ENCODE measurements at regions not wholly inside any gene's neighbourhood (a gene's known extent, or its start where the extent isn't known, plus 50 kb on each side); places are given as distances from the start of the nearest gene placed in this dataset.

DNA sequence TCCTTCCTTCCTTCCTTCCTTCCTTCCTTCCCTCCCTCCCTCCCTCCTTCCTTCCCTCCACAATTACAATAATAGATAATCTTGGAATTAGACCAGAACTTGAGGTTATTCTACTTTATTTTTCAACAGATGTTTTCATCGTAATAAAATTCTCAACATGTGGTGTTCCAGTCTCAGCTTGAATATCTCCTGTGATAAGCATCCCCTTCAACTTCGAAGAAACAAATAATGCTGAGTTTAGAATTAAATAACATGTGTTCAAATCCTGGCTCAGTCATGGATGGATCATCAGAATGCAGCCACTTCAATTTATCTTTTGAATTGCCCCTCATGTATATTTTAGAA is 91.4 kb upstream of the PAPPA start:
- Histone ChIP-seq H3K27ac (ENCODE audit: control insufficient read depth, insufficient read depth, low read length) (no peak overlapping the region), H3K4me2 (ENCODE audit: control insufficient read depth, extremely low read depth, insufficient read depth, low read depth, low read length) (no peak overlapping the region), H3K9me1 (ENCODE audit: control insufficient read depth, extremely low read depth, insufficient read depth, low read length) (no peaks in the 10 kb centered on the region), H3K27me3 (ENCODE audit: control insufficient read depth, extremely low read depth, insufficient read depth, low read length) (no peaks in the 10 kb centered on the region), H3K4me3 (ENCODE audit: control insufficient read depth in 2 of 3, extremely low read depth in 1 of 3, insufficient read depth in 2 of 3, low read depth in 1 of 3, low read length in 3 of 3) (no peak overlapping the region), H3K4me1 (ENCODE audit: control insufficient read depth, extremely low read depth, insufficient read depth, low read length) (no peaks in the 10 kb centered on the region), H3K36me3 (ENCODE audit: control insufficient read depth in 2 of 2, extremely low read depth in 1 of 2, insufficient read depth in 2 of 2, low read length in 2 of 2) (no peaks in the 10 kb centered on the region), H3K79me2 (ENCODE audit: control insufficient read depth, insufficient read depth, low read length) (no peaks in the 10 kb centered on the region), H3K9ac (ENCODE audit: control insufficient read depth, extremely low read depth, insufficient read depth, low read length) (no peak overlapping the region), H4K20me1 (ENCODE audit: control insufficient read depth, extremely low read depth, insufficient read depth, low read length) (no peaks in the 10 kb centered on the region), H3K9me3 (ENCODE audit: control insufficient read depth, low read depth, low read length) (no peaks in the 10 kb centered on the region), H2AFZ (ENCODE audit: control insufficient read depth, low read length) (no peak overlapping the region)
- DNase-seq (ENCODE audit: low read depth, low spot score), result no peak
- no peak for FAIRE-seq
- TF ChIP-seq EZH2 (IDR thresholded peaks at IDR 0.05; ENCODE audit: low read length), result no peak
- TF ChIP-seq, protein P1, sequence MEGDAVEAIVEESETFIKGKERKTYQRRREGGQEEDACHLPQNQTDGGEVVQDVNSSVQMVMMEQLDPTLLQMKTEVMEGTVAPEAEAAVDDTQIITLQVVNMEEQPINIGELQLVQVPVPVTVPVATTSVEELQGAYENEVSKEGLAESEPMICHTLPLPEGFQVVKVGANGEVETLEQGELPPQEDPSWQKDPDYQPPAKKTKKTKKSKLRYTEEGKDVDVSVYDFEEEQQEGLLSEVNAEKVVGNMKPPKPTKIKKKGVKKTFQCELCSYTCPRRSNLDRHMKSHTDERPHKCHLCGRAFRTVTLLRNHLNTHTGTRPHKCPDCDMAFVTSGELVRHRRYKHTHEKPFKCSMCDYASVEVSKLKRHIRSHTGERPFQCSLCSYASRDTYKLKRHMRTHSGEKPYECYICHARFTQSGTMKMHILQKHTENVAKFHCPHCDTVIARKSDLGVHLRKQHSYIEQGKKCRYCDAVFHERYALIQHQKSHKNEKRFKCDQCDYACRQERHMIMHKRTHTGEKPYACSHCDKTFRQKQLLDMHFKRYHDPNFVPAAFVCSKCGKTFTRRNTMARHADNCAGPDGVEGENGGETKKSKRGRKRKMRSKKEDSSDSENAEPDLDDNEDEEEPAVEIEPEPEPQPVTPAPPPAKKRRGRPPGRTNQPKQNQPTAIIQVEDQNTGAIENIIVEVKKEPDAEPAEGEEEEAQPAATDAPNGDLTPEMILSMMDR (optimal IDR thresholded peaks at IDR 0.05 in 1 of 3, IDR thresholded peaks at IDR 0.05 in 1 of 3, conservative IDR thresholded peaks at IDR 0.05 in 1 of 3; ENCODE audit: extremely low read depth in 1 of 3, insufficient read depth in 2 of 3, low read length in 3 of 3), result no peak
- dilution Hi-C loops (cut with MboI; ENCODE audit: extremely low pct_ligation_motif_present, low sequenced_read_pairs), result no loop called here

DNA sequence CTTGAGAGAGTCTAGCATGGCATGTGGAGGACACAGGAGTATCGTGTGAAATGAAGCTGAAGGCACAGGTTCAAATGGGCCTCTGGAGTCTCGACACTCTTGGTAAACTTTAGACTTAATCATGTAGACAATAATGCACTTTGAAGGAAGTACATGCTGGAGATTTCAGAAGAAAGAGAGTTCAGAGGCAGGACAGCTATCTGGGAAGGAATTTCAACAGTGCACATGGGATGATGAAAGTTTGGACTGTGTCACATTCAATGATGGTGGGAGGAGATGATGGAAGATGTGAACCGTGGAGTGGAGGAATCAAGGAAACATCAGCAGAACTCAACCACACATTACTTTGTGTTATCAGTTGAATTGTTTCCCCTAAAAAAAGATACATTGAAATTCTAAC is 88.6 kb upstream of the PAPPA start:
- dilution Hi-C loops (cut with MboI; ENCODE audit: extremely low pct_ligation_motif_present, low sequenced_read_pairs), result no loop called here
- no peaks in the 10 kb centered on the region for H3K36me3 ChIP-seq (ENCODE audit: control insufficient read depth in 2 of 2, extremely low read depth in 1 of 2, insufficient read depth in 2 of 2, low read length in 2 of 2)
- TF ChIP-seq EZH2 (IDR thresholded peaks at IDR 0.05; ENCODE audit: low read length), result no peak
- TF ChIP-seq, protein P1 (optimal IDR thresholded peaks at IDR 0.05 in 1 of 3, IDR thresholded peaks at IDR 0.05 in 1 of 3, conservative IDR thresholded peaks at IDR 0.05 in 1 of 3; ENCODE audit: extremely low read depth in 1 of 3, insufficient read depth in 2 of 3, low read length in 3 of 3), result no peak

More for the DNA sequence above, 88.6 kb upstream of the PAPPA start:
- DNase-seq (ENCODE audit: low read depth, low spot score) (no peak), FAIRE-seq (no peak)
- Histone ChIP-seq H4K20me1 (ENCODE audit: control insufficient read depth, extremely low read depth, insufficient read depth, low read length) (no peaks in the 10 kb centered on the region), H3K9ac (ENCODE audit: control insufficient read depth, extremely low read depth, insufficient read depth, low read length) (no peak overlapping the region), H3K9me3 (ENCODE audit: control insufficient read depth, low read depth, low read length) (no peaks in the 10 kb centered on the region), H2AFZ (ENCODE audit: control insufficient read depth, low read length) (no peak overlapping the region), H3K9me1 (ENCODE audit: control insufficient read depth, extremely low read depth, insufficient read depth, low read length) (no peaks in the 10 kb centered on the region), H3K4me1 (ENCODE audit: control insufficient read depth, extremely low read depth, insufficient read depth, low read length) (no peaks in the 10 kb centered on the region), H3K79me2 (ENCODE audit: control insufficient read depth, insufficient read depth, low read length) (no peaks in the 10 kb centered on the region), H3K4me3 (ENCODE audit: control insufficient read depth in 2 of 3, extremely low read depth in 1 of 3, insufficient read depth in 2 of 3, low read depth in 1 of 3, low read length in 3 of 3) (no peak overlapping the region), H3K4me2 (ENCODE audit: control insufficient read depth, extremely low read depth, insufficient read depth, low read depth, low read length) (no peak overlapping the region), H3K27ac (ENCODE audit: control insufficient read depth, insufficient read depth, low read length) (no peak overlapping the region), H3K27me3 (ENCODE audit: control insufficient read depth, extremely low read depth, insufficient read depth, low read length) (no peaks in the 10 kb centered on the region)
